Trophoblast cell (in vitro differentiated cells and primary cell): ENCODE measurements at regions not wholly inside any gene's neighbourhood (a gene's known extent, or its start where the extent isn't known, plus 50 kb on each side); places are given as distances from the start of the nearest gene placed in this dataset.

Experiments used
- DNase-seq, 2 donors: peaks; one replicate each; pipeline ENCODE4 v3.0.0-alpha.2; 2016
- H2AFZ ChIP-seq: 2 replicates; pipeline ENCODE4 v1.6.1; 2013; ENCODE audit warnings: low read length, moderate library complexity, mild to moderate bottlenecking; ENCODE audit not compliant: insufficient read depth, poor library complexity
- H2AK5ac ChIP-seq: 2 replicates; pipeline ENCODE4 v1.6.1; 2013; ENCODE audit warnings: mild to moderate bottlenecking, low read length
- H2BK120ac ChIP-seq: 2 replicates; pipeline ENCODE4 v1.6.1; 2013; ENCODE audit warnings: low read length, mild to moderate bottlenecking, moderate library complexity; ENCODE audit not compliant: insufficient read depth, poor library complexity
- H2BK12ac ChIP-seq: 2 replicates; pipeline ENCODE4 v1.6.1; 2013; ENCODE audit warnings: mild to moderate bottlenecking, low read length, moderate library complexity
- H2BK5ac ChIP-seq: 2 replicates; pipeline ENCODE4 v1.6.1; 2013; ENCODE audit warnings: low read length, low read depth, moderate library complexity, mild to moderate bottlenecking; ENCODE audit not compliant: poor library complexity
- H3K14ac ChIP-seq: 2 replicates; pipeline ENCODE4 v1.6.1; 2013; ENCODE audit warnings: mild to moderate bottlenecking, low read length
- H3K18ac ChIP-seq: 2 replicates; pipeline ENCODE4 v1.6.1; 2013; ENCODE audit warnings: mild to moderate bottlenecking, low read length
- H3K23ac ChIP-seq: 2 replicates; pipeline ENCODE4 v1.6.1; 2013; ENCODE audit warnings: low read length
- H3K27ac ChIP-seq: 2 replicates; pipeline ENCODE4 v1.5.1; 2013; ENCODE audit warnings: low read depth, mild to moderate bottlenecking, inconsistent platforms, low read length, moderate library complexity
- H3K27me3 ChIP-seq: 2 replicates; pipeline ENCODE4 v1.6.1; 2013; ENCODE audit warnings: inconsistent platforms, mild to moderate bottlenecking, low read length, moderate library complexity; ENCODE audit not compliant: insufficient read depth
- H3K36me3 ChIP-seq, 2 experiments: 1 replicate in 1 of 2; 2 replicates in 1 of 2; pipeline ENCODE4 v1.6.1; 2013; ENCODE audit warnings: low read length in 2 of 2, mild to moderate bottlenecking in 2 of 2, moderate library complexity in 1 of 2; ENCODE audit not compliant: insufficient read depth in 2 of 2, control insufficient read depth in 1 of 2
- H3K4ac ChIP-seq: 2 replicates; pipeline ENCODE4 v1.6.1; 2013; ENCODE audit warnings: low read depth, mild to moderate bottlenecking, low read length, moderate library complexity
- H3K4me1 ChIP-seq, 2 experiments: 1 replicate in 1 of 2; 2 replicates in 1 of 2; pipeline ENCODE4 v1.6.1; 2013; ENCODE audit warnings: low read length in 2 of 2, mild to moderate bottlenecking in 2 of 2, moderate library complexity in 1 of 2; ENCODE audit not compliant: insufficient read depth in 2 of 2, control insufficient read depth in 1 of 2
- H3K4me2 ChIP-seq: 2 replicates; pipeline ENCODE4 v1.6.1; 2013; ENCODE audit warnings: inconsistent platforms, mild to moderate bottlenecking, low read length, moderate library complexity
- H3K4me3 ChIP-seq: 2 replicates; pipeline ENCODE4 v1.5.1; 2013; ENCODE audit warnings: mild to moderate bottlenecking, low read depth, low read length, inconsistent platforms
- H3K79me1 ChIP-seq: one replicate; pipeline ENCODE4 v1.6.1; 2013; ENCODE audit warnings: low read length
- H3K79me2 ChIP-seq: 2 replicates; pipeline ENCODE4 v1.6.1; 2013; ENCODE audit warnings: low read length, mild to moderate bottlenecking; ENCODE audit not compliant: control insufficient read depth, insufficient read depth, poor library complexity
- H3K9ac ChIP-seq: 2 replicates; pipeline ENCODE4 v1.6.1; 2013; ENCODE audit warnings: mild to moderate bottlenecking, low read length
- H3K9me3 ChIP-seq: 2 replicates; pipeline ENCODE4 v1.6.1; 2013; ENCODE audit warnings: low read depth, mild to moderate bottlenecking, control low read depth, inconsistent platforms, low read length; ENCODE audit not compliant: insufficient read depth
- H4K12ac ChIP-seq: 2 replicates; pipeline ENCODE4 v1.6.1; 2013; ENCODE audit warnings: low read depth, mild to moderate bottlenecking, low read length, moderate library complexity
- H4K8ac ChIP-seq: 2 replicates; pipeline ENCODE4 v1.6.1; 2013; ENCODE audit warnings: low read depth, mild to moderate bottlenecking, low read length, moderate library complexity
- H4K91ac ChIP-seq: one replicate; pipeline ENCODE4 v1.6.1; 2013; ENCODE audit warnings: low read depth, mild to moderate bottlenecking, low read length, moderate library complexity
- WGBS: extraction: QIAGEN DNeasy Blood & Tissue Kit; methylation state at CpG from one replicate; pipeline ENCODE4 v1.1.7; 2013; ENCODE audit warnings: missing lambda C conversion rate; ENCODE audit not compliant: insufficient read length, insufficient coverage; ENCODE audit errors: extremely low coverage; 5-methylcytosine and 5-hydroxymethylcytosine counted together

- no peak for DNase-seq
- Histone ChIP-seq H2BK12ac (no peak overlapping the region), H4K91ac (no peak overlapping the region), H3K9me3 (peaks cover 2% of the 10 kb centered on the region), H3K9ac (no peak overlapping the region), H3K4me1 (no peaks in the 10 kb centered on the region), H4K12ac (no peak overlapping the region), H3K27ac (no peak overlapping the region), H2AFZ (no peak overlapping the region), H2AK5ac (no peak overlapping the region), H3K27me3 (no peaks in the 10 kb centered on the region), H3K79me1 (no peaks in the 10 kb centered on the region), H3K18ac (no peak overlapping the region), H3K79me2 (no peaks in the 10 kb centered on the region), H3K4me3 (no peak overlapping the region), H3K14ac (no peak overlapping the region), H3K4ac (no peak overlapping the region), H2BK120ac (no peak overlapping the region), H3K23ac (no peak overlapping the region), H2BK5ac (no peak overlapping the region), H3K4me2 (no peak overlapping the region), H4K8ac (no peak overlapping the region), H3K36me3 (no peaks in the 10 kb centered on the region)
- no CpG with 5 or more reads among the region's 13 CpGs for WGBS
Measured at GRCh38 chr22:49134076-49134475, 693.6 kb downstream of the BRD1 start.

GRCh38 chr22:49133541-49133940 is 694.1 kb downstream of the BRD1 start:
- Histone ChIP-seq H3K4me3 (no peak overlapping the region), H3K4me2 (no peak overlapping the region), H2AFZ (no peak overlapping the region), H3K36me3 (no peaks in the 10 kb centered on the region), H4K12ac (no peak overlapping the region), H3K9ac (no peak overlapping the region), H3K27me3 (no peaks in the 10 kb centered on the region), H3K79me1 (no peaks in the 10 kb centered on the region), H2BK12ac (no peak overlapping the region), H3K14ac (no peak overlapping the region), H3K4me1 (no peaks in the 10 kb centered on the region), H2AK5ac (no peak overlapping the region), H3K4ac (no peak overlapping the region), H3K79me2 (no peaks in the 10 kb centered on the region), H3K23ac (no peak overlapping the region), H4K91ac (no peak overlapping the region), H4K8ac (no peak overlapping the region), H2BK5ac (no peak overlapping the region), H3K27ac (no peak overlapping the region), H3K18ac (no peak overlapping the region), H3K9me3 (peaks cover 2% of the 10 kb centered on the region), H2BK120ac (no peak overlapping the region)
- DNase-seq, result no peak
- no CpG with 5 or more reads among the region's 5 CpGs for WGBS

DNA sequence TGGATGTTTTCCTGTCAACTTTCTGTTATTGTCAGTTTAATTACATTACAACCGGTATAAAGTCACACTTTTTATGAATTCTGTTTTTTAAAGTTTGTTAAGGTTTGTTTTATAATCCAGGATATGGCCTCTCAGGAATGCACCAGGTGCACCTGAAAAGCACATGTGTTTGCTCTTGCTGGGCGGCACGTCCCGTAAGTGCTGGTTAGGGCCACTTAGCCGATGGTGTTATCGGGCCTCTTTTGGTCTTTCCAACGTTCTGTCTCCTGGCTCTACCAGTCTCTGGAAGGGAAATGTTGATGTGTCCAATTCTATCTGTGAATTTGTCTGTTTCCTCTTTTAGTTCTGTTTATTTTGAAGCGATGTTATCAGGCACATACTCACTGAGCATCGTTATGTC is 695.7 kb downstream of the BRD1 start:
- no peak overlapping the region for H2BK120ac ChIP-seq
- no peaks in the 10 kb centered on the region for H3K27me3 ChIP-seq
- no peak overlapping the region for H3K9ac ChIP-seq
- H3K4me1 ChIP-seq, result no peaks in the 10 kb centered on the region
- no peak overlapping the region for H2AK5ac ChIP-seq
- H4K91ac ChIP-seq, result no peak overlapping the region
- DNase-seq, result no peak
- WGBS, result no CpG with 5 or more reads among the region's 9 CpGs
- H3K18ac ChIP-seq, result no peak overlapping the region
- H4K8ac ChIP-seq, result no peak overlapping the region
- H2BK5ac ChIP-seq, result no peak overlapping the region
- H3K9me3 ChIP-seq, result peaks cover 2% of the 10 kb centered on the region
- no peaks in the 10 kb centered on the region for H3K79me1 ChIP-seq
- H3K14ac ChIP-seq, result no peak overlapping the region
- H2AFZ ChIP-seq, result no peak overlapping the region
- H3K79me2 ChIP-seq, result no peaks in the 10 kb centered on the region
- H2BK12ac ChIP-seq, result no peak overlapping the region
- no peak overlapping the region for H3K23ac ChIP-seq
- H3K27ac ChIP-seq, result no peak overlapping the region
- H3K4me3 ChIP-seq, result no peak overlapping the region
- H4K12ac ChIP-seq, result no peak overlapping the region
- H3K36me3 ChIP-seq, result no peaks in the 10 kb centered on the region
- H3K4ac ChIP-seq, result no peak overlapping the region
- no peak overlapping the region for H3K4me2 ChIP-seq

DNA sequence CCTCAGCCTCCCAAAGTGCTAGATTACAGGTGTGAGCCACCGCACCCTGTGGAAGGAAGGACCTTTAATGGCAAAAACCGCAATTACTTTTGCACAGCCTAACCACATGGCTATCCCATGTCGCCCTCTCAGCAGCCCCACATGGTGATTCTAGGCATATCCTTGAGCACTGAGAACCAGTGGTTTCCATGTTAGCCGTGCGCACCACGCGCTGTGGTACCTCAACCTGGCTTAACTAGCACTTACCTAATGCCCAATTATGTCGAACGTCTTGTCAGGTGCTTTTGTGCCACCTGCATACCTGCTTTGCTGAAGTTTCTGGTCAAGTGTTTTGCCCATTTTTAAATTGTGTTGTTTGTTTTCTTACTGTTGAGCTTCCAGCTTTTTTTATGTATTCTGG is 697.9 kb downstream of the BRD1 start:
- Histone ChIP-seq H3K79me2 (no peaks in the 10 kb centered on the region), H3K4me3 (no peak overlapping the region), H3K4me2 (no peak overlapping the region), H3K27me3 (no peaks in the 10 kb centered on the region), H2BK120ac (no peak overlapping the region), H3K14ac (no peak overlapping the region), H3K18ac (no peak overlapping the region), H2AK5ac (no peak overlapping the region), H3K4me1 (no peaks in the 10 kb centered on the region), H3K27ac (no peak overlapping the region), H3K9ac (no peak overlapping the region), H4K91ac (no peak overlapping the region), H3K4ac (no peak overlapping the region), H3K9me3 (peaks cover 2% of the 10 kb centered on the region), H2BK5ac (no peak overlapping the region), H2BK12ac (no peak overlapping the region), H4K8ac (no peak overlapping the region), H3K36me3 (no peaks in the 10 kb centered on the region), H2AFZ (no peak overlapping the region), H4K12ac (no peak overlapping the region), H3K23ac (no peak overlapping the region), H3K79me1 (no peaks in the 10 kb centered on the region)
- DNase-seq, result no peak
- no CpG with 5 or more reads among the region's 9 CpGs for WGBS
